ENCODE measurements at regions not wholly inside any gene's neighbourhood (a gene's known extent, or its start where the extent isn't known, plus 50 kb on each side); places are given as distances from the start of the nearest gene placed in this dataset.

GRCh38 chr4:123505095-123506010 lies 108.8 kb downstream of the SPRY1 start:
- Mint-ChIP-seq H3K27me3 (ENCODE audit: low read depth) (peaks cover 4% of the 10 kb centered on the region; the same call in 1 of the 2 replicates), H3K9me3 (peaks cover 33% of the 10 kb centered on the region), H3K4me3 (peak overlapping the region; percentile 70), H3K27ac (peak overlapping the region; percentile 100), H3K36me3 (peaks cover 36% of the 10 kb centered on the region), H3K4me1 (peaks cover 59% of the 10 kb centered on the region)
- ATAC-seq (peak; percentile 88), DNase-seq (ENCODE audit: low spot score) (peak; percentile 96)
- CTCF ChIA-PET, result interaction anchor here (0.7 to 1.2 kb wide), 3 partner anchors 59 to 109 kb away, joined by 3 to 4 read pairs (median 4); partner anchors contain the start of gene SPRY1
- POLR2A ChIA-PET, result interaction anchor here (1.0 to 1.9 kb wide), 2 partner anchors 16 to 109 kb away, joined by 4 to 9 read pairs; partner anchors contain the start of gene SPRY1
- TF ChIP-seq SMAD4 (CRISPR knock-in tag; IDR thresholded peaks at IDR 0.05) (0 out of 2 replicates have a peak, but pooled peaks have one; percentile 20), HMGA2 (CRISPR knock-in tag; IDR thresholded peaks at IDR 0.05) (no peak), MAX (CRISPR knock-in tag; IDR thresholded peaks at IDR 0.05) (peak; percentile 77), HMGXB4 (CRISPR knock-in tag; IDR thresholded peaks at IDR 0.05) (peak; percentile 47; the same call in 1 of the 2 replicates), ZNF232 (CRISPR knock-in tag; IDR thresholded peaks at IDR 0.05) (peak; percentile 17; the same call in 1 of the 2 replicates), ZNF317 (CRISPR knock-in tag; IDR thresholded peaks at IDR 0.05; ENCODE audit: borderline replicate concordance, low read depth) (no peak), NFYB (CRISPR knock-in tag; conservative IDR thresholded peaks at IDR 0.05; ENCODE audit: low read depth) (no peak), EMX1 (CRISPR knock-in tag; IDR thresholded peaks at IDR 0.05) (no peak), SP1 (CRISPR knock-in tag; conservative IDR thresholded peaks at IDR 0.05) (peak; percentile 38; the same call in 1 of the 2 replicates), PRDM15 (CRISPR knock-in tag; IDR thresholded peaks at IDR 0.05) (peak; percentile 70), TEAD4 (CRISPR knock-in tag; IDR thresholded peaks at IDR 0.05) (no peak), CREB1 (CRISPR knock-in tag; IDR thresholded peaks at IDR 0.05) (0 out of 2 replicates have a peak, but pooled peaks have one; percentile 17), JAZF1 (CRISPR knock-in tag; IDR thresholded peaks at IDR 0.05) (no peak), USF1 (CRISPR knock-in tag; IDR thresholded peaks at IDR 0.05) (0 out of 2 replicates have a peak, but pooled peaks have one; percentile 19), GABPB1 (CRISPR knock-in tag; IDR thresholded peaks at IDR 0.05) (peak; percentile 67; the same call in 1 of the 2 replicates), ATF1 (CRISPR knock-in tag; IDR thresholded peaks at IDR 0.05) (no peak), FOXP1 (CRISPR knock-in tag; IDR thresholded peaks at IDR 0.05; ENCODE audit: borderline replicate concordance) (peak; percentile 80; the same call in 1 of the 2 replicates)
- TF ChIP-seq, protein P1, sequence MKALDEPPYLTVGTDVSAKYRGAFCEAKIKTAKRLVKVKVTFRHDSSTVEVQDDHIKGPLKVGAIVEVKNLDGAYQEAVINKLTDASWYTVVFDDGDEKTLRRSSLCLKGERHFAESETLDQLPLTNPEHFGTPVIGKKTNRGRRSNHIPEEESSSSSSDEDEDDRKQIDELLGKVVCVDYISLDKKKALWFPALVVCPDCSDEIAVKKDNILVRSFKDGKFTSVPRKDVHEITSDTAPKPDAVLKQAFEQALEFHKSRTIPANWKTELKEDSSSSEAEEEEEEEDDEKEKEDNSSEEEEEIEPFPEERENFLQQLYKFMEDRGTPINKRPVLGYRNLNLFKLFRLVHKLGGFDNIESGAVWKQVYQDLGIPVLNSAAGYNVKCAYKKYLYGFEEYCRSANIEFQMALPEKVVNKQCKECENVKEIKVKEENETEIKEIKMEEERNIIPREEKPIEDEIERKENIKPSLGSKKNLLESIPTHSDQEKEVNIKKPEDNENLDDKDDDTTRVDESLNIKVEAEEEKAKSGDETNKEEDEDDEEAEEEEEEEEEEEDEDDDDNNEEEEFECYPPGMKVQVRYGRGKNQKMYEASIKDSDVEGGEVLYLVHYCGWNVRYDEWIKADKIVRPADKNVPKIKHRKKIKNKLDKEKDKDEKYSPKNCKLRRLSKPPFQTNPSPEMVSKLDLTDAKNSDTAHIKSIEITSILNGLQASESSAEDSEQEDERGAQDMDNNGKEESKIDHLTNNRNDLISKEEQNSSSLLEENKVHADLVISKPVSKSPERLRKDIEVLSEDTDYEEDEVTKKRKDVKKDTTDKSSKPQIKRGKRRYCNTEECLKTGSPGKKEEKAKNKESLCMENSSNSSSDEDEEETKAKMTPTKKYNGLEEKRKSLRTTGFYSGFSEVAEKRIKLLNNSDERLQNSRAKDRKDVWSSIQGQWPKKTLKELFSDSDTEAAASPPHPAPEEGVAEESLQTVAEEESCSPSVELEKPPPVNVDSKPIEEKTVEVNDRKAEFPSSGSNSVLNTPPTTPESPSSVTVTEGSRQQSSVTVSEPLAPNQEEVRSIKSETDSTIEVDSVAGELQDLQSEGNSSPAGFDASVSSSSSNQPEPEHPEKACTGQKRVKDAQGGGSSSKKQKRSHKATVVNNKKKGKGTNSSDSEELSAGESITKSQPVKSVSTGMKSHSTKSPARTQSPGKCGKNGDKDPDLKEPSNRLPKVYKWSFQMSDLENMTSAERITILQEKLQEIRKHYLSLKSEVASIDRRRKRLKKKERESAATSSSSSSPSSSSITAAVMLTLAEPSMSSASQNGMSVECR (CRISPR knock-in tag; IDR thresholded peaks at IDR 0.05; ENCODE audit: borderline replicate concordance), result peak; percentile 41; the same call in 1 of the 2 replicates
- TF ChIP-seq, protein P2, sequence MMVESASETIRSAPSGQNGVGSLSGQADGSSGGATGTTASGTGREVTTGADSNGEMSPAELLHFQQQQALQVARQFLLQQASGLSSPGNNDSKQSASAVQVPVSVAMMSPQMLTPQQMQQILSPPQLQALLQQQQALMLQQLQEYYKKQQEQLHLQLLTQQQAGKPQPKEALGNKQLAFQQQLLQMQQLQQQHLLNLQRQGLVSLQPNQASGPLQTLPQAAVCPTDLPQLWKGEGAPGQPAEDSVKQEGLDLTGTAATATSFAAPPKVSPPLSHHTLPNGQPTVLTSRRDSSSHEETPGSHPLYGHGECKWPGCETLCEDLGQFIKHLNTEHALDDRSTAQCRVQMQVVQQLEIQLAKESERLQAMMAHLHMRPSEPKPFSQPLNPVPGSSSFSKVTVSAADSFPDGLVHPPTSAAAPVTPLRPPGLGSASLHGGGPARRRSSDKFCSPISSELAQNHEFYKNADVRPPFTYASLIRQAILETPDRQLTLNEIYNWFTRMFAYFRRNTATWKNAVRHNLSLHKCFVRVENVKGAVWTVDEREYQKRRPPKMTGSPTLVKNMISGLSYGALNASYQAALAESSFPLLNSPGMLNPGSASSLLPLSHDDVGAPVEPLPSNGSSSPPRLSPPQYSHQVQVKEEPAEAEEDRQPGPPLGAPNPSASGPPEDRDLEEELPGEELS (CRISPR knock-in tag; IDR thresholded peaks at IDR 0.05), result peak; percentile 94; the same call in 1 of the 2 replicates
- TF ChIP-seq, protein P3, sequence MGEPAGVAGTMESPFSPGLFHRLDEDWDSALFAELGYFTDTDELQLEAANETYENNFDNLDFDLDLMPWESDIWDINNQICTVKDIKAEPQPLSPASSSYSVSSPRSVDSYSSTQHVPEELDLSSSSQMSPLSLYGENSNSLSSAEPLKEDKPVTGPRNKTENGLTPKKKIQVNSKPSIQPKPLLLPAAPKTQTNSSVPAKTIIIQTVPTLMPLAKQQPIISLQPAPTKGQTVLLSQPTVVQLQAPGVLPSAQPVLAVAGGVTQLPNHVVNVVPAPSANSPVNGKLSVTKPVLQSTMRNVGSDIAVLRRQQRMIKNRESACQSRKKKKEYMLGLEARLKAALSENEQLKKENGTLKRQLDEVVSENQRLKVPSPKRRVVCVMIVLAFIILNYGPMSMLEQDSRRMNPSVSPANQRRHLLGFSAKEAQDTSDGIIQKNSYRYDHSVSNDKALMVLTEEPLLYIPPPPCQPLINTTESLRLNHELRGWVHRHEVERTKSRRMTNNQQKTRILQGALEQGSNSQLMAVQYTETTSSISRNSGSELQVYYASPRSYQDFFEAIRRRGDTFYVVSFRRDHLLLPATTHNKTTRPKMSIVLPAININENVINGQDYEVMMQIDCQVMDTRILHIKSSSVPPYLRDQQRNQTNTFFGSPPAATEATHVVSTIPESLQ (CRISPR knock-in tag; IDR thresholded peaks at IDR 0.05), result no peak

All from WTC11 (cell line).